ENCODE measurements at regions not wholly inside any gene's neighbourhood (a gene's known extent, or its start where the extent isn't known, plus 50 kb on each side); places are given as distances from the start of the nearest gene placed in this dataset.

DNA sequence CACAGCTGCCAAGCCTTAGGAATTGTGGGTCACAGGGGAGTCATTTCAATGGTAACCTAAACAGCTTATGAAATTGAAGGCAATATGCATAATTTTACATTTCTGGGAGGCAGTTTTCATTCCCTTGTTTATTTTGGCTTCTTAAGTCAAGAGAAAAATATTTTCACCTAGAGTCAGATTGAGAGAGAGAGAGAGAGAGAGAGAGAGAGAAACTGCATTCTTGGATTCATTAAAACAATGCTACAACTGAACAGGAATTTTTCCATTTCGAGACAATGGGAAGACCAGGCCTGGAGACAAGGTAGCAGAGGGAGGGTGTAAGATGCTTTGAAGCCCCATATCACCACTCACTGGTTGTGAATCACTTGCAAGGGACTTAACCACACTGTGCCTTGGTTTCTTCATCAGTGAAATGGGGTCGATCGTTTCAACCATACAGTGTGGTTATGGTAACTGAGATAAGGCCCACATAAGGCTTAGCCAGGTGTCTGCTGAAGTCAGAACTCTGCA, 224.7 kb upstream of the IRX3 start:
- DNase-seq (ENCODE audit: low spot score), result peak; percentile 61

DNA sequence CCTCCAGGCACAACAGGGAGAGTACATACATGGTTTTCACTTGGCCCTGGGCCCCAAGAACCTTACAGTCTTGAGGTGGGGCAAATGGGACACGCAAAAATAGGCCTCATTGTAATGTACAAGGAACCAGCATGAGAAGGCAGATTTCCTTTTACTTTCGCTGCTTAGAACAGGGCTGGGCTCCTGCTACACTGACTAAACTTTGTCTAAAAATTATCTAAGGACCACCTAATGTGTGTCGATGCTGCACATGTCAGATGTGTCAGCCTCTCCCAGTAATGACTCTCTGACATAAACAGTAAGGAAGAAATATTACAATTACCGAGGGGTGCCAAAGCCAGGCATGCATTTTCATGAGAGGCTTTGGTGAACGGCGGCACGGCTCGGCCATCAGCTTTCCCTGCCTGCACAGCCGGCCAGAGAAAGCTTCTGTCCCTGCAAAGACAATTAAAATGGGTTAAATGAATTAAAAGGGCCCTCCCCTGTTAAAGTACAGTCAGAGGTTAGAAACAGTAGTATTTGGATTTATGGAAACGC, 224.2 kb upstream of the IRX3 start:
- DNase-seq (ENCODE audit: low spot score), result no peak

DNA sequence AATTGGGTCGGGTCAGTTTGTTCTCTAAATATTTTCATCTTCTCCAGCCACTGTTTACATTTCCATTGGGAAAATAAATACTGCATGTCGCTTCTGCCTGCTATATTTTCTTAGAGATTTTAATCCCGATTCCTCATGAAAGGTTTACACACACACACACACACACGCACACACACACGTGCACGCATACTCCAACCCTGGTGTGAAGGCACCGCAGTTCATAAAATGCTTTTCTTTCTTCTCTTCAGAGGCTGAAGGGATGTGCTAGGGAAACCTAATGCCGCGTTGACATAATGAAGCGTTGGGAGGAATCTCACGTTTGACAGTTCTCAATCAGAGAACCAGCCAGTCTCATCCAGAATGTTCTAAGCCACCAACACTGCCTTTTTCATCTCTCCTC, 222.9 kb upstream of the IRX3 start:
- no peak for DNase-seq (ENCODE audit: low spot score)

DNA sequence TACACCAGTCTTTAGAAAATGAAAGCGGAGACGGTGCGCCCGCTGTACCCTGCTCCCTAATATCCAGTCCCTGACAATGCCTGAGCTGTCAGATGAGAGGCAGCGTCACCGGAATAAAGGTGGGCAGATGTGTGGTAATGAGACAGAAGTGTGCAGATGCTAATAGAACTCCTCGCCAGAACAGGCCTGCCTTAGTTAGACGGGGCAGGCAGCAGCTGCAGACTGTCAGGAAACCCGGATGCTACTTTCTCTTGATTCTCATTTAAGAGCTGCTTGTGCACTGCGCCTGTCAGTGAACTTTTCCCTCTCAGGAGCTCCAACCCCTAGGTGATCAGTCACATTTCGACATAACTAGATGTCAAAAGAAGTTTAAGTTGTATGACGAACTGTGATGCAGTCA, 221.8 kb upstream of the IRX3 start:
- no peak for DNase-seq (ENCODE audit: low spot score)

DNA sequence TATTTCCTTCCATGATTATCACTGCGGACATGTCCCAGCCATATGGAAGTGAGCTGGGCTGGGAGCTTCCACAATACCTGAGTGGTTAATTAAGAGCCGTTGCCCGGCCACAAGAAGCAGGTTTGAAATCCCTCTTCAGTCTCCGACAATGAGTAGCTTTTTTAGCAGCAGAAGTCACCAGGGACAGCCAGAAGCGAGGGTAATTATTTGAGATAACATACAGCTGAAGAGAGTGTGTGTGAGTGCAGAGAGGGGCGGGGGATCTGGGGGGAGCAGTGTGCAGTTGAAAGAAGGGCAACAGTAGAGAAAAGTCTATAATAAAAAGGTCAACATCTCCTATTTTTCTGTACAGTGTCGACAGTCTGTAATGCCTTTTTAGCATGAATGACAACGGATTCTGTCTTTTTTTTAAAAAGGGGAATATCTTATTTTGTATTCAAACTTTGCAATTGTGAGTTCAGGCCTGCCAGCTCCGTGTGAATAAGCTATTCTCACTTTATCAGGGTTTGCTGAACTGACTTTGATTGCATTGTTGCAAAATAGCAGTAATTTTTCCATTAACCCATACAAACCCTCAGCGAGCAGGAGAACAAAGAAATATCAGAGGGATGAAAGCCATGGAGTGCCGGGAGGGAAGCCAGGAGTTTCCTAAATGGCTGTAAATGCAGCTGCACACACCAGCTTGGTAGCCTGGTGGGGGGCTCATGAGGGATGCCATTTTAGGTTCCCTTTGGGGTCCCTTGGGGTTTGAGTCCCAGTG, 220.3 kb upstream of the IRX3 start:
- DNase-seq (ENCODE audit: low spot score), result no peak

DNA sequence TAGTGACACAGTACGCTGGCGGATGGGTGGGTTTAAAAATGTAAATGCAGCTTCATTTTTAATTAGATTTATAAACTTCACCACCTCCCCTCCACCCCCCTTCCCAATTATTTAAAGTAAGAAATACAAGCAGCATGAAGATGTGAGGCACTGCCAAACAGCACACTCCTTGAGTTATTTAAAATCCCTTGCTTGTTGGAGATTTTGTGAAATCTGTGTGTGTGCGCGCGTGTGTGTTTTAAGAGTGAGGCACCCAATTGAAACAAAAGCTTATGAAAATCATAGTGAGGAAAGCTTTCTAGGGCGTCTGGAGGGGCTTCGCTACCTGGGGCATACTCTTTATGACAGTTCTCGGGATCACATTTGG, 219.6 kb upstream of the IRX3 start:
- DNase-seq (ENCODE audit: low spot score), result no peak

DNA sequence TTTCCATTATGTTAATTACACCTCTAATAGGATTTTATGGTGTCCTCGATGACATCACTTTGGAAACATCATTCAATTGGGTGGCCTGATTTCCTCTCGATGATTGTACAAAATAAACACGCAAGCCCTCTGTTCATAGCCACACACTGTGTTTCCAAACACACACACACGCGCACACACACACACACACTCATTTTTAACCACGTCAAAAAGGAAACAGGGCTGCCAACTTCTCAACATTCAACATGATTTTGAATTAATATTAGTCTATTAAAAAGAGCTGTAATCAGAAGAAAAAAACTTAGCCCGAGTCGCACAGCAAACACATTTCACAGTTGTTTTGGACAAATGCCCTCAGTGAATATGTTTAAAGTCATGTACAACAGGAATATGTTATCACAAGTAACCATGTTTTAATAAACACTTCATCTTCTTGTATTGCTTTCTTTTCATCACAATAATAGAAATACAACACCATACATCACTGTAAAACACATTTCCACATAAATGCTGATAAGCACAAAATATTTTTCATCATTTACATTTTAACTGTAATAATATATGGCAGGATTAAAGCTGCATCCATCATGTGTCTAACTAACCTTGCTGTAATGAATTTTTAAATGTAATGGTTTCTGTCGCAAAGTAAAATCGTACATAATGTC, 219.1 kb upstream of the IRX3 start:
- no peak for DNase-seq (ENCODE audit: low spot score)

DNA sequence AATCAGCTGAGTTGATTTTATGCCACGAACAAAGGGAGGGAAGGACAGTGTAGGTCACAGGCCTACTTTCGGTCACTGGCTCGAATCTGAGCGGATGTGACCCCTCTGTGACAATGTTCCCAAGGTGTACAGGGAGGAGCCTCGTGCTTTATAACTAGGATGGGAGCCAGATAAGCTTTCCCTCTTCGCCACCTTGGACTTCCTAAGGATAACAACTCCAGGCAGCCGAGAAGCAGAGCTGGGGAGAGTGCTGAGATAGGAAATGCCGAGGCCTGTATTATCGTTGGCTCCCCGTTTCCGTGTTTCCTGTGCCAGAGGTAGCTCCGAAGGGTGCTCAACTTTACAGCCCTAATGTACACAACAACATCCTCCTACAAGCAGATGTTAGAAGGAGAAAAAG, 217.8 kb upstream of the IRX3 start:
- DNase-seq (ENCODE audit: low spot score), result no peak

DNA sequence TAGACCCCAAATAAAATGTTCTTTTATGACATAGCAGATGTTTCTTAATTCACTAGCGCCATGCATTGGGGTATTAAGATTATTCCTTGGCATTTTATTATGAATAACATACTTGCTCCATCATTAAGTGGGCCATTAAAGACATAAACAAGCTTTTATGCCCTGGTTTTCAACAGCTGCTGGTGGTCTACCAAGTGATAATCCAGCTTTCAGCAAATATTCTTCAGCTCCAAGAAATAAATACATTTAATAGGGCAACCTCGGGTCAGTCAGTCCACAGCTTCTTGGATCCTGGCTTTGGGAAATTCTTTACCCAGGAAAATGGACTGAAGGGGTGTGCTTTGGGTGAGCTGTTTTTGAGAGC, 217.3 kb upstream of the IRX3 start:
- no peak for DNase-seq (ENCODE audit: low spot score)

DNA sequence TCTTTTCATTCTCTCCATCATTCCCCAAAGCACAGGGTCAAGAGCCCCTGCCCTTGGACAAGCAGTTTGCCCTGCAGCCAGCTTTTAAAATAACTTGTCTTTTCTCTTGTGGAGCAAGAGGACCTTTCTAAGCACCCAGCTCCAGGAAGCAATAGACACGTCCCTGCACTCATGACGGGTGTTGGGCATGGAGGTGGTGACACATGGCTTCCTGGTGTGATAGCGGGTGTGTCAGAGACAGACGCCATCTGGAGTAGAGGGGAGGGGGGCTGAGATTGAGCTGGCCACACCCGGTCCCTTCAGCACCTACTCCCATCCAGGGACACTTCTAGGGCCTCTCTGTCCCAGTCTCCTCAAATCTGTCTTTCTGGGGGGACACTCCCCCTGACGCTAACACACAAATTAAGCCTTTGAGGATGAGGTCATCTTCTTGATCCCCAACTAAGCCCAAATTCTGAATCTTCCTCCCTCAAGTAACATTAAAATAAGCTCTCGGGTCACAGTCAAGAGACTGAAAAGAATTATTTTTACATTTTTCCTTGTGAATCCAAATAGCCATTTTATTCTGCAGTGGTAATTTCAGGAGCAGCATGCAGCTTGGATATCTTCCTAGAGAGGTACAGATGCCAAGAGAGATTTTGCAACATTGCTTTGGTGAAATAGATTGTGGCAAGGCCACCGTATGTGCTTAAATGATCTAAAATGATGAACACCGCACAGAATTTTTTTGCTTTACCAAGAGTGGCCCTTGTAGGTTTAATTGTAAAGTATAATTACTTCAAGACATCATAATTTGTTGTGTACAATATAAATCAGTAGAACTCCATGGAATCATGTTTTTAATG, 216.6 kb upstream of the IRX3 start:
- peak; percentile 66 for DNase-seq (ENCODE audit: low spot score)

DNA sequence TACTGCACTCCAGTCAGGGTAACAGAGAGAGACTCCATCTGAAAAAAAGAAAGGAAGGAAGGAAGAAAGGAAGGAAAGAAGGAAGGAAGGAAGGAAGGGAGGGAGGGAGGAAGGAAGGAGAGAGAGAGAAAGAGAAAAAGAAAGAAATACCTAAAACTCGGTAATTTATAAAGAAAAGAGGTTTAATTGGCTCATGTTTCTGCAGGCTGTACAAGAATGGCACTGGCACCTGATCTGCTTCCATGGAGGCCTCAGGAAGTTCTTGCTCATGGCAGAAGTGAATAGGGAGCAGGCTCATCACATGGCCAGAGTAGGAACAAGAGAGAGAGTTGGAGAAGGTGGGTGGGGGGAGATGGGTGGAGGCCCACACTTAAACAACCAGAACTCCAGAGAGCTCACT, 215.2 kb upstream of the IRX3 start:
- no peak for DNase-seq (ENCODE audit: low spot score)

DNA sequence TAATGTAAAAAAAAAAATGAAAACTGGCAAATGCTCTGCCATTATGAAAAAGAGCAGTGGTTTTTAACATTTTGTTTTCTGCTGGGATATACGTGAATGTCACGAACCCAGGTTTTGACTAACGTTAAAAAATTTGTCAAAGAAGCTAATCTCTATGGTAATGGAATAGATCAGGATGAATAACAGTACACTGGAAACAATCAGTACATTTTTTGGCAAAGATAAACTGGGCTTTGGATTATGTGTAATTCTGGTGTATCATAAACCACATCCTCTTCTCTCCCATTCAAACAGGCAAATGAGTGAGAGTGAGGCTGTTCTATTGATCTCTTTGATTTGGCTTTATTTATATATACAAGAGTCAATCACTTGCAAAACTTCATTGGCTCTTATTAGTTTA, 207.0 kb upstream of the IRX3 start:
- no peak for DNase-seq (ENCODE audit: low spot score)

DNA sequence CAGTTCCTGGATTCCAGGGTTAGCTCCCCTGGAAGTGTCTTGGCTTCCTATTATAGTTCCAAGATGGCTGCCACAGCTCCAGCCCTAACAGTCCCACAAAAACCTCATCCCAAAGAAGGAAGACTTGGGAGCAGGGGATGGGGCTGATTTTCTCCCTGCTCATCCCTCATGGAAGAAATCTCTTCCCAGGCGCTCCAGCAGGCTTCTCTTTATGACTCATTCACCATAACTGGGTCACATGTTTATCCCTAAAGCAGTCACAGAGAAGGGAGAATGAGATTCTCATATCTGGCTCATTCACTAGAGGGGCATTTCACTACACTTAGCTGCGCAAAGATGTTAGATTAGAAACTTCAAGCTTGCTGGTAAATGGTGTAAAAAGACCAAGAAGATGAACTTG, 206.5 kb upstream of the IRX3 start:
- peak; percentile 52 for DNase-seq (ENCODE audit: low spot score)

DNA sequence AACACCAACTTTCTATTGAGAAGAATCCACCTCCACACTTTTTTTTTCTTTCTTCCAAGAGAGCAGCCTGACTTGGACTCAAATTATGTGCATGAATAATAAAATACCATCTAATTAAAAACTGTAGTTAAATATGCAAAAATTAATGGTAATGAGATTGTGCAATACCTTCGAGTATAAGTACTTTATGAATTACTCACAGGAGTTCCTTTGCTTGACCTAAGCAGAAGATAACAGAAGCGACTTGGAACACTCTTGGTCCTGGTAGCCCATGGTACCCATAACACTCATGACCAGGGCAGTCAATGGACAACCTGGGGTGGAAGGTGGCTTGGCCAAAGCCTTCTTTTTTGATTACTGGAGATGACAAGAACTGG, 203.5 kb upstream of the IRX3 start:
- no peak for DNase-seq (ENCODE audit: low spot score)

DNA sequence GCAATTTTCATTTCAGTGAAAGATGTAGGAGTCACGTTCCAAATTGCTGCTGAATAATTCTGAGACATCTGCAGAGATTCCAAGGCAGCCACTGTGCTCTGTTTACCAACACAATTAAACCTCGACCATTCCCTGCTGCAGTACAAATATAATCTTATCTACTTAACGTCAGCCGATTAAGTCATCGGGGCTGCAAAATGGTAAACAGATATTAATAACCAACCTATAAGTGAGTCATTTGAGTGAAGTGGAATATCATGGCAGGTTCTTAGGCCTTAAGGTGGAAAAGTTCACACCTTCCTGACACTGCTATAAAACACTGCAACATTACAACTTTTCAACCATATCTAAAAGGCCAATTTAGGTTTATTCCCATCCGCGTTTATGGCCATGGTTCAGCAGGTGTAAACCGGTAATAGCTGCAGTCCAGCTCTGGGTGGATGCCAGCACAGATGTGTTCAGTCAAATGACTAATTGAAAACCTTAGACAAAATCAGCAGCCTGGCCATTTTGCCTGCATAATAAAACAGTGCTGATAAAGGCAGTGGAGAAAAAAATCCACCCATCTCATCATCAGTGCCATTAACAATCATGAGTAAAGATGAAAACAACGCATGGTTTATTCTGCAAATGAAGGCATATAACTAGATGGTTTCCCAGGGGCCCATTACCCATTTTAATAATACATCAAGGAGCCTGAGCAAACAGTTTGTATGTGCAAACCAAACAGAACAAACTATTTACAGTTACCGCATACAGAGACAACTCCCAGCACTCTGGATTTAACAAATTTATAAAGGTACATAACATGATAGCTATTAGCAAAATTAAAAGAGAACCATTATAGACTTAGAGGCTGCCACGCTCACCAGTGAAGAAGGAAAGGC, 202.9 kb upstream of the IRX3 start:
- DNase-seq (ENCODE audit: low spot score), result no peak

DNA sequence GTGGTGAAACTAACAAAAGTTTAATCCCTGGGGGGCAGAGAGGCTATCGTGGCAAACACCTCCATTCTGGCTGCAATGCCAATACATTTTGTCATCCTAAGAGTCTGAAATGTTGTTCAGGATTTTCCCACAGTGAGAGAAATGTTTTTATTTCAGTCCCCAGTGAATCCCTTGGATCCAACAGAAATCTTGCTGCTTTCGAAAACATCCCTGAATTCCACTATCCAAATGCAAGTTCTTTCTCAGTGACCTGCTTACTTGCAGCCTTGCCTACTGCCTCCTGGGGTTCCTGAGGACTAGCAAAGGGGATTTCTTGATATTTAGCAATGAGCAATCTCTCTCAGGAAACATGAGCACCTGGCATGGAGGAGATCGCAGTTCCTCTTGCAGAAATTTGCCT, 202.1 kb upstream of the IRX3 start:
- DNase-seq (ENCODE audit: low spot score), result no peak

DNA sequence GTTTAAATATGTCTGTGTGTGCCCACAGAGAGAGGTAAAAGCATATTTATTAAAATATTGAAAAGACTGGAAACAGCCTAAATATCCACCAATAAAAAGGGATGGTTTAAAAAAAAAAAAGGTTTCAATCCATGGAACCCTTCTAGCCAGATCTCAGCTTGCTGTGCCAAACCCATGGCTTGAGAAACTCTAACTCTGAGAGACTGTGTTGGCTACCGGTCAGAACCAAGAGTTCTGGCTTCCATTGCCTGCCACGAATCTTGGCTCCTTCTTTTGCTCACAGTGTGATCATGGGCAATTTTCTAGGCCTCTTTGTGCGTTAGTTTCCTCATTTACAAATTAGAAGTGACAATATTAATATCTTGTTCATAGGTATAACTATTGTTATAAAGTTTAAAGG, 201.3 kb upstream of the IRX3 start:
- DNase-seq (ENCODE audit: low spot score), result no peak

DNA sequence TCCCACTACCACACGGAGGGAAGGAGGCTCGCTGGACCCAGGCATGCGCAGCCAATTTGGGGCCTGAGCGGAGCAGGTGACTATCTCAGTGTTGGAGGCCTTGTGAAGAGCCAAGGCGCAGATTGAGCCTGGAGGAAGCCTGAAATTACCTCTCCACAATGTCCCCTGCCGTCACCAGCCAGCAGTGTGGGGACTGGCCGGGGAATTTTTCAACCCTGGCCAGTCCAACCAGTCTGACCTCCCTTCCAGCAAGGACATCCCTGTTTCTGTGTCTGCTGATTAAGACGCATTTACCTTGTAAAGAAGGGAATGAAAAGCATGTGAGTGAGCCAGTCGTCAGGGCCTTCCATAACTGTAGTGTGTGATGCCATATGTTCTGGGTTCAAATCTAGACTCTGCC, 198.1 kb upstream of the IRX3 start:
- no peak for DNase-seq (ENCODE audit: low spot score)

DNA sequence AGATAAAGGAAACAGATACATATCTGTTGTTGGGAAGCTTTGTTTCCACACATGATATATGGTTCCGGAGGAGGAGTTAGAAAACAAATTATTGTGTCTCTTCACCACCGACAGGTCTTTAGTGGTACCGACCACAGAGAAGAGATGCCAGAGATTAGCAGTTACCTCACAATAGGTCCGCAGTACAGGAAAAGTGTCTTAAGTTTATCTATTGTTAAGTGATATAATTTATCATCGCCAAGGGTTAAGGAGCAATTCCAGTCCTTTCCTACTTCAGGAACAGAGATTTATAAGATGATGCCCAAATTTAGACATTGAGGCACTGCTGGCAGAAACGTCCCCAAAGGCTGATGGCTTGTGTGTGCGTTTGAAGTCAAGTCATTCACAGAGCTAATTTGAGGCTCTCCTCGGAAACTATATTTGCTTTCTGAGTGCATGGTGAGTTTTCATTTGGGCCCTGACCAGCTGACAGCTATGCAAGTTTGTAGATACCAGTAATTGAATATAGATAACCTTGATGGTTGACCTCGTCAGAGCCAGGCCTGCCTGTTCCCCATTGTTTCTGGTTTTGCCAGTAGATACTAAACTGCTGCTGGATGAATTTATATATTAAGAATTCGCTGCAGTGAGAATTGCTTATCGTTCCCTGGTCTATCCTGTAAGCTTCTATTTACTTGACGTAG, 196.4 kb upstream of the IRX3 start:
- DNase-seq (ENCODE audit: low spot score), result no peak

DNA sequence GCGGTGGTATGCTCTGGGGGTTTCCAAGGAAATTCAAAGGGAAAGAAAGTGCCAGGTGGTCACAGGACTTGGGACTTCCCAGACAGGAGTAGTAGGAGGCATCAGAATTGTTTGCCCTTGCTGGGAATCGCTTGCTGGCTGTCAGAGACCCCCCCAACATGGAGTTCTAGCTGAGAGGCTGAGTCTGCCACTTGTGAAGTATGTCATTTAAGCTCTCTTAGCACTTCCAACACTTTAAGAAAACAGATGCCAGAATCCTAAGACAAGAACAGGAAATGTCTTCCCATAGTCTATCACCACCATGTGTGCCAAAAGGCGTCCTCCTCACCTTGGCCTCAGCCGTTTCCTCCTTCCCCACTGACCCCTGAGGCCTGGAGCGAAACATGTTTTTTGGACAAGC, 193.8 kb upstream of the IRX3 start:
- no peak for DNase-seq (ENCODE audit: low spot score)

DNA sequence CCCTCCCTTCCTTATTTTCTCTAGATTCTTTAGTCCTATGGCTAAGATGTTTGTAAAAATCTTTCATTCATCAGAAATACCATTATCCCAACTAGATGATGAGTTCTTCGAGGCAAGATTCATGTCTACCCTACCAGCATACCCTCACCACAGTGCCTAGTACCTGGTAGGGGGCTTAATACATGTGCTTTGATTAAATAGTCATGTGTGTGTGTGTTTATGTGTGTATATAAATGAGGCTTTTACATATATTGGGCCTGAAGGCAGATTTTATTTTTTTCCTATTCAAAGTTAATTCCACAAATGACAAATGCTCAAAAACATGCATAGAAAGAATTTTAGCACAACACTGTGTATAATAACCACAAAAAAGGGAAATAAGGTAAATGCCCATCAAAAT, 193.0 kb upstream of the IRX3 start:
- no peak for DNase-seq (ENCODE audit: low spot score)

Measured in AG08395 (cell line).